ENCODE measurements at regions not wholly inside any gene's neighbourhood (a gene's known extent, or its start where the extent isn't known, plus 50 kb on each side); places are given as distances from the start of the nearest gene placed in this dataset.

DNA sequence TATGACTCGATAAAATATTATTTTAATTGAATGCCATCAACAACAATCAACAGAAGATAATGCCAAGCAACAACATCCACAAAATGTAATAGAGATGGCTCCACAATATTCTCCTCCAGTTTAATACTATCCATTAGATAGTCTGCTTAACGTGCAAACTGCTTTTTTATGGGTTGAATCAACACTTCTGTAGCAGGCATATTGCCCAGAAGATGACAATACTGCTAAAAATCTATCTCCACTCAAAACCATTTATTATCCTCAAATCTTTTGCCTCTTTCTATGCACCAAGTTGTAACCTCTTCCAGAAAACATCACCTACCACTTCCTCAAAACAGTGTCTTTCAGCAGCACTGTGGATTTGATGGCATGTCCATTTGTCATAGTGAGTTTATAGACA is 295.7 kb upstream of the LMCD1 start:
- H3K36me3 ChIP-seq (ENCODE audit: control insufficient read depth in 2 of 2, insufficient read depth in 2 of 2, low read length in 1 of 2): no peaks in the 10 kb centered on the region
- in situ Hi-C loops (cut with MboI): no loop called here
- no peak for ATAC-seq

More for the DNA sequence above, 295.7 kb upstream of the LMCD1 start:
- POLR2A ChIA-PET: no interaction called here
- no peak overlapping the region for H3K4me3 ChIP-seq
- intact Hi-C loops (cut with micrococcal nuclease; ENCODE audit: unreplicated experiment): no loop called here
- CTCF ChIA-PET: no interaction called here
- no peaks in the 10 kb centered on the region for H3K27me3 ChIP-seq (replicated peaks in 1 of 2; ENCODE audit: control insufficient read depth in 2 of 2, insufficient read depth in 2 of 2, low read length in 1 of 2)
- FAIRE-seq: no peak
- WGBS (ENCODE audit: insufficient coverage, insufficient replicate concordance, low lambda C conversion rate, missing lambda C conversion rate): 0% methylated on average over 2 of the region's 2 CpGs
- no peak overlapping the region for H3K4me2 ChIP-seq (ENCODE audit: control insufficient read depth, insufficient read depth)
- no peaks in the 10 kb centered on the region for H3K9me3 ChIP-seq (replicated peaks; ENCODE audit: control insufficient read depth, insufficient read depth, low read length)
- TF ChIP-seq, protein P1, sequence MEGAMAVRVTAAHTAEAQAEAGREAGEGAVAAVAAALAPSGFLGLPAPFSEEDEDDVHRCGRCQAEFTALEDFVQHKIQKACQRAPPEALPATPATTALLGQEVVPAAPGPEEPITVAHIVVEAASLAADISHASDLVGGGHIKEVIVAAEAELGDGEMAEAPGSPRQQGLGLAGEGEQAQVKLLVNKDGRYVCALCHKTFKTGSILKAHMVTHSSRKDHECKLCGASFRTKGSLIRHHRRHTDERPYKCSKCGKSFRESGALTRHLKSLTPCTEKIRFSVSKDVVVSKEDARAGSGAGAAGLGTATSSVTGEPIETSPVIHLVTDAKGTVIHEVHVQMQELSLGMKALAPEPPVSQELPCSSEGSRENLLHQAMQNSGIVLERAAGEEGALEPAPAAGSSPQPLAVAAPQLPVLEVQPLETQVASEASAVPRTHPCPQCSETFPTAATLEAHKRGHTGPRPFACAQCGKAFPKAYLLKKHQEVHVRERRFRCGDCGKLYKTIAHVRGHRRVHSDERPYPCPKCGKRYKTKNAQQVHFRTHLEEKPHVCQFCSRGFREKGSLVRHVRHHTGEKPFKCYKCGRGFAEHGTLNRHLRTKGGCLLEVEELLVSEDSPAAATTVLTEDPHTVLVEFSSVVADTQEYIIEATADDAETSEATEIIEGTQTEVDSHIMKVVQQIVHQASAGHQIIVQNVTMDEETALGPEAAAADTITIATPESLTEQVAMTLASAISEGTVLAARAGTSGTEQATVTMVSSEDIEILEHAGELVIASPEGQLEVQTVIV (IDR thresholded peaks at IDR 0.05; ENCODE audit: borderline replicate concordance, partially characterized antibody): no peak
- TF ChIP-seq POLR2AphosphoS2 (IDR thresholded peaks at IDR 0.05; ENCODE audit: low read depth, low read length) (no peak), WRNIP1 (IDR thresholded peaks at IDR 0.05; ENCODE audit: borderline replicate concordance, low read depth, low read length) (no peak), NFIC (IDR thresholded peaks at IDR 0.05; ENCODE audit: low read depth, low read length) (no peak), SUZ12 (IDR thresholded peaks at IDR 0.05; ENCODE audit: unreplicated experiment) (no peak), NFYA (IDR thresholded peaks at IDR 0.05; ENCODE audit: borderline replicate concordance, low read depth, low read length) (no peak), CHD4 (IDR thresholded peaks at IDR 0.05) (no peak), GATAD2B (conservative IDR thresholded peaks at IDR 0.05; ENCODE audit: low read depth) (no peak), POLR2A (IDR thresholded peaks at IDR 0.05; ENCODE audit: low read depth, low read length) (no peak), MYB (IDR thresholded peaks at IDR 0.05; ENCODE audit: borderline replicate concordance, low read depth, low read length) (no peak), RCOR1 (conservative IDR thresholded peaks at IDR 0.05; ENCODE audit: low read depth, low read length) (no peak), ZBED1 (IDR thresholded peaks at IDR 0.05; ENCODE audit: borderline replicate concordance) (no peak)
- TF ChIP-seq, protein P2, sequence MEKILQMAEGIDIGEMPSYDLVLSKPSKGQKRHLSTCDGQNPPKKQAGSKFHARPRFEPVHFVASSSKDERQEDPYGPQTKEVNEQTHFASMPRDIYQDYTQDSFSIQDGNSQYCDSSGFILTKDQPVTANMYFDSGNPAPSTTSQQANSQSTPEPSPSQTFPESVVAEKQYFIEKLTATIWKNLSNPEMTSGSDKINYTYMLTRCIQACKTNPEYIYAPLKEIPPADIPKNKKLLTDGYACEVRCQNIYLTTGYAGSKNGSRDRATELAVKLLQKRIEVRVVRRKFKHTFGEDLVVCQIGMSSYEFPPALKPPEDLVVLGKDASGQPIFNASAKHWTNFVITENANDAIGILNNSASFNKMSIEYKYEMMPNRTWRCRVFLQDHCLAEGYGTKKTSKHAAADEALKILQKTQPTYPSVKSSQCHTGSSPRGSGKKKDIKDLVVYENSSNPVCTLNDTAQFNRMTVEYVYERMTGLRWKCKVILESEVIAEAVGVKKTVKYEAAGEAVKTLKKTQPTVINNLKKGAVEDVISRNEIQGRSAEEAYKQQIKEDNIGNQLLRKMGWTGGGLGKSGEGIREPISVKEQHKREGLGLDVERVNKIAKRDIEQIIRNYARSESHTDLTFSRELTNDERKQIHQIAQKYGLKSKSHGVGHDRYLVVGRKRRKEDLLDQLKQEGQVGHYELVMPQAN (conservative IDR thresholded peaks at IDR 0.05): no peak
- TF ChIP-seq, protein P3, sequence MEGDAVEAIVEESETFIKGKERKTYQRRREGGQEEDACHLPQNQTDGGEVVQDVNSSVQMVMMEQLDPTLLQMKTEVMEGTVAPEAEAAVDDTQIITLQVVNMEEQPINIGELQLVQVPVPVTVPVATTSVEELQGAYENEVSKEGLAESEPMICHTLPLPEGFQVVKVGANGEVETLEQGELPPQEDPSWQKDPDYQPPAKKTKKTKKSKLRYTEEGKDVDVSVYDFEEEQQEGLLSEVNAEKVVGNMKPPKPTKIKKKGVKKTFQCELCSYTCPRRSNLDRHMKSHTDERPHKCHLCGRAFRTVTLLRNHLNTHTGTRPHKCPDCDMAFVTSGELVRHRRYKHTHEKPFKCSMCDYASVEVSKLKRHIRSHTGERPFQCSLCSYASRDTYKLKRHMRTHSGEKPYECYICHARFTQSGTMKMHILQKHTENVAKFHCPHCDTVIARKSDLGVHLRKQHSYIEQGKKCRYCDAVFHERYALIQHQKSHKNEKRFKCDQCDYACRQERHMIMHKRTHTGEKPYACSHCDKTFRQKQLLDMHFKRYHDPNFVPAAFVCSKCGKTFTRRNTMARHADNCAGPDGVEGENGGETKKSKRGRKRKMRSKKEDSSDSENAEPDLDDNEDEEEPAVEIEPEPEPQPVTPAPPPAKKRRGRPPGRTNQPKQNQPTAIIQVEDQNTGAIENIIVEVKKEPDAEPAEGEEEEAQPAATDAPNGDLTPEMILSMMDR (IDR thresholded peaks at IDR 0.05 in 2 of 3, conservative IDR thresholded peaks at IDR 0.05 in 1 of 3; ENCODE audit: control insufficient read depth in 2 of 3, extremely low read depth in 1 of 3, insufficient read depth in 1 of 3, low read depth in 3 of 3, low read length in 3 of 3): no peak
- H4K20me1 ChIP-seq (ENCODE audit: control insufficient read depth, insufficient read depth): no peaks in the 10 kb centered on the region
- no peak overlapping the region for H2AFZ ChIP-seq (ENCODE audit: control insufficient read depth, low read depth, low read length)
- BruUV-seq (replicated peaks): no TSS peak
- RAD21 ChIA-PET (ENCODE audit: unreplicated experiment): no interaction called here
- H3K27ac ChIP-seq (ENCODE audit: control insufficient read depth, insufficient read depth): no peak overlapping the region
- SMC1A ChIA-PET (ENCODE audit: uncharacterized antibody, unreplicated experiment): no interaction called here
- H3K4me1 ChIP-seq (ENCODE audit: control insufficient read depth, insufficient read depth, low read length): no peaks in the 10 kb centered on the region
- no peak overlapping the region for H3K9ac ChIP-seq (ENCODE audit: control insufficient read depth, insufficient read depth, low read length)
- H3K79me2 ChIP-seq (ENCODE audit: control insufficient read depth, insufficient read depth, low read length): no peaks in the 10 kb centered on the region
- no peak for DNase-seq (ENCODE audit: low read depth, low spot score)
